ENCODE measurements at regions not wholly inside any gene's neighbourhood (a gene's known extent, or its start where the extent isn't known, plus 50 kb on each side); places are given as distances from the start of the nearest gene placed in this dataset.

DNA sequence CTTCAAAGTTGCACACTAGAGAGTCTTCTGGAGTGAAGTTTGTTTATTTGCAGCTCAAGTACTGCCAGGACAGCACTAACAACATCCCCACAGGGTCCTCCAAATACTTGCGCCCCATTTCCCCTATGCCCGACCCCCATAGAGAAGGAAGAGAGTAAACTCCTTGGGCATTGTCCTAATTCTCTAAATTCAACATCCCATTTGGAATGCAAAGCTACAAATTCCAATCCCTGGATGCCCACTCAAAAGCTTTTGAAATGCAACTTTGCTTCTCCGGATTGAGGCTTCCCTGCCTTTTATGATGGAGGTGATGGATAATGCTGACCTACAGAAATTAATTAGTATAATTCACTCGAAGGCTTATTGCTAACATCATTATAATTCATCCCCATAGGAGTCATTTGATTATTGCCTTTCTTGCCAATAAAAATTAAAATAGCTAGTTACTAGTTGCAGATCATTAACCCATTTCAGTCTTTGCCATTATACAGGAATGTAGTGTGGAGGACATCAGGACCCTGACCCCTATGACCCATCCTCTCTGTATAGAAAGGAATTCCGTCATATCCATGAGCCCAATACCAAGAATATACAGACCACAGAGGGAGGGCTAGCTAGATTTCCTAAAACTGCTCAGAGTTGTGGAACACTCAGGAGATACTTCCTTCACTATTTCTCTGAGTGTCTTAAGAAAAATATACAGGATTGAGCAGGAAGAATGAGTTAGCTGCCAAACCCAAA lies 277.6 kb downstream of the ZNF608 start:
- DNase-seq (ENCODE audit: low read depth in 1 of 2, low spot score in 1 of 2): no peak

DNA sequence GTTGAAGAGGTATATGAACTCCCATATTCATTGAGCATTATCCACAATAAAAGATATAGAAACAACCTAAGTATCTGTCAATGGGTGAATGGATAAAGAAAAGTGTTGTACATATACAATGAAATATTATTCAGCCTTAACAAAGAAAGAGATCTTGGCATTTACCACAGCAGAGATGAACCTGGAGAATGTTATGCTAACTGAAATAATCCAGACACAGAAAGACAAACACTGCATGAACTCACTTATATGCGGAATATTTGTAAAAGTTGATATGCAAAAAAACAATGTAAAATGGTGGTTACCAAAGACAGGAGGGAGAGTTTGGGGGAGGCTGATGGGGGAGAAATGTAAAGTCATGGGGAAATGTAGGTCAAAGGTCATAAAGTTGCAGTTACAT lies 278.7 kb downstream of the ZNF608 start:
- DNase-seq (ENCODE audit: low read depth in 1 of 2, low spot score in 1 of 2): no peak

- DNase-seq (ENCODE audit: low read depth in 1 of 2, low spot score in 1 of 2): no peak
Measured at GRCh38 chr5:124466011-124466410, 280.4 kb downstream of the ZNF608 start.

GRCh38 chr5:124463851-124464250 lies 282.6 kb downstream of the ZNF608 start:
- DNase-seq (ENCODE audit: low read depth in 1 of 2, low spot score in 1 of 2): no peak

- no peak for DNase-seq (ENCODE audit: low read depth in 1 of 2, low spot score in 1 of 2)
Measured at GRCh38 chr5:124462751-124463150, 283.7 kb downstream of the ZNF608 start.

- DNase-seq (ENCODE audit: low read depth in 1 of 2, low spot score in 1 of 2): no peak
Measured at GRCh38 chr5:124461941-124462340, 284.5 kb downstream of the ZNF608 start.

DNA sequence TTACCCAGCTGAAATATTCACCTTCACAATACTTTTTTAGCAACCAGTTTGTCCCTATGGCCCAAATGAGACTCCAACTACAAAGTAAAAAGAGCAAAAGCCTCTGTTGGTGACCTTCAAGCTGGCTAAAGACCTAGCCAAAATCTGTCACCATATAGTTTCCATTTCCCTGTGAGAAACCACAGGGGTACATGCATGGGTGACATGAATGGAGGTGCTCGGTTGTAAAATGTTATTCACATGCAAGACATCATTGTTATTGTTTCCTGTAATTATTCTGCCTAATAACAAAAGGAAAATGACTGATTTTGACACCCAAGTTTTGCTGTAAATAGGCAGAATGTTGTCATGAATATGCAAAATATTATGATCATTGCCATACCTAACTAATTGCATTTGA lies 285.3 kb downstream of the ZNF608 start:
- DNase-seq (ENCODE audit: low read depth in 1 of 2, low spot score in 1 of 2): no peak

GRCh38 chr5:124460642-124461041 lies 285.8 kb downstream of the ZNF608 start:
- DNase-seq (ENCODE audit: low read depth in 1 of 2, low spot score in 1 of 2): no peak

DNA sequence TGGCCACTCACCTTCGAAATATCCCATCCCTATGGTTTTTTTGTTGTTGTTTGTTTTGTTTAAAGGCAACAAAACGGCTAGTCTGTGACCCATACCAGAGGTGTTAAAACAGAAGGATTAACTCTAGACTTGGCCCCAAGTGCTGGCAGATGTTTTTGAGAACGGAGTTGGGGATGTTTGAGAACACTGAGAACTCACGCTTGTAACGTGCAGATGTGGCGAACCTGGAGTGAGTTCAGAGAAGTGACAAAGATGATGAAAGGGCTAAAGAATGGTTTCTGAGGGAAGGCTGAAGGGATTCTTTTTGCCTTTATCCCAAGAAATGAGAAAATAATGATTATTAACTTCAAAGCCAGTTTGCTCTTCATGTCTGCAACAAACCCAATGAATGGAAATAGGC lies 286.5 kb downstream of the ZNF608 start:
- DNase-seq (ENCODE audit: low read depth in 1 of 2, low spot score in 1 of 2): no peak

DNA sequence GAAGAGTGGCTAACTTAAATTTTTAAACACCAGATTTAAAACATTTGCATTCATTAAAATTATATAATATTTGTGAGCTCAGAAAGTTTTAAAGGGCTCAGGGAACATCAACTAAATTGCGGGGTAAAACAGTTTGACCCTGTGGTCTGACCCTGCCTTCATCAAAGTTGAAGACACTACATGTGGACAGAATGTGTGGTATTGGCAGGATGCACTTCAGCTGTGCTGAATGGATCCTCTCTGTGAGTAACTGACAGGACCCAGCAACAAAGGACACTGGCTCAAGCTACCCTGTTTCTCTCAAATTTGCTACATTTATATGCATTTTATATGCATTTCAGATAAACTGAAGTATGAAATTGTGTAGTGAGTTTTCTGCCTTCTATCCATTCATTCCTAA lies 288.5 kb downstream of the ZNF608 start:
- DNase-seq (ENCODE audit: low read depth in 1 of 2, low spot score in 1 of 2): no peak

DNA sequence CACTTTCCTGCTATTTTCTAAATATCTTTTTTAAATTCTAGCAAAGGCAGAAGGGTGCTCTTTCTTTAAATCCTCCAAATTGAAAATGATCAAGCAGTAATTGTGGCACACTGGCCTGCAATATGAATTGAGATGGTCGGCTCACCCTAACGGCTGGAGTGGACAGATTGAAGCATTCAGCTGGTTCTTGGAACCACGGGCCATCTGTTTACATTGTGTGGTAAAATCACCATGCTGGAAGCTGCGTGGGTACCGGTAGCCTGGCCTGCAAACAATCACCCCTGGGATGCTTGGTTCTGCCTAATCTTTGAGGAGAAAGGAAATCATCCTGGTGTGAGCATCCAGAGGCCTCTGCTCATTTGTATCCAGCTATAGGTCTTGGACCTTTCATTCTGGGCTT lies 289.3 kb downstream of the ZNF608 start:
- DNase-seq (ENCODE audit: low read depth in 1 of 2, low spot score in 1 of 2): no peak

DNA sequence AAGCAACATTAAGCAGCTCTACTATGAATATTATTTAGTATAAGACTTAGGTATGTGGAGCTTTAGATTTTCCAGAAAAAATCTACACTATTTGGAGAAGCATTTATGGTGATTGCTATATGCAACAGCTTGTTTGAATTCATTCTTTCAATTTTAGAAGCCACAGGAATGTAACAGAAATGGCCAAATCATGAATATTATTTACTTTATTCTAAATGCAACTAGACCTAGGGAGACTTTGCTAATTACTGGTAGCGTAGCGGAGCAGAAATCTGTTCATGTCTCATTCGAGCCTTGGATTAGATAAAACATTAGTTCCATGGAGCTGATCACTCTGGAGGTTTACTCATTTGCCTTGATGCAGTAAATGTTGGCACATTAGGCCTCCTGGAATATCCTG lies 290.2 kb downstream of the ZNF608 start:
- no peak for DNase-seq (ENCODE audit: low read depth in 1 of 2, low spot score in 1 of 2)

- DNase-seq (ENCODE audit: low read depth in 1 of 2, low spot score in 1 of 2): no peak
Measured at GRCh38 chr5:124454081-124454480, 292.4 kb downstream of the ZNF608 start.

GRCh38 chr5:124453221-124454051 lies 293.0 kb downstream of the ZNF608 start:
- no peak for DNase-seq (ENCODE audit: low read depth in 1 of 2, low spot score in 1 of 2)

DNA sequence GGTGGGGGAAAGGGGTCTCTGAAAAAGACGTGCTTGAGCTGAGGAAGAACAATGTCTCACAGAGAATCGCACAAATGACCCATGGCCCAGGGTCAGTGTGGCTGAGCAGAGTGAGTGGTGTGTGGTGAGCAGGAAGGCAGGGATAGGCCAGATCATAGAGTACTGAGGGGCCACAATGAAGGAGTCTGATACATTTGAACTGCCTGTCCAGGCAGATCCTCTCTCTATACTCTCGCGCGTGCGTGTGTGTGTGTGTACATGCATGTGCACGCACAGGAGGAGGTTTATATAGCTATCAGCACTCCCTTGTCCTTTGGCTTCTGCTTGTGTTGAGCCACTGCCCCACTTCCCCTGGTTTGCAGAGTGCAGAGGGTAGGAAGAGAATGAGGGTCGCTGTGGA lies 294.0 kb downstream of the ZNF608 start:
- DNase-seq (ENCODE audit: low read depth in 1 of 2, low spot score in 1 of 2): no peak

DNA sequence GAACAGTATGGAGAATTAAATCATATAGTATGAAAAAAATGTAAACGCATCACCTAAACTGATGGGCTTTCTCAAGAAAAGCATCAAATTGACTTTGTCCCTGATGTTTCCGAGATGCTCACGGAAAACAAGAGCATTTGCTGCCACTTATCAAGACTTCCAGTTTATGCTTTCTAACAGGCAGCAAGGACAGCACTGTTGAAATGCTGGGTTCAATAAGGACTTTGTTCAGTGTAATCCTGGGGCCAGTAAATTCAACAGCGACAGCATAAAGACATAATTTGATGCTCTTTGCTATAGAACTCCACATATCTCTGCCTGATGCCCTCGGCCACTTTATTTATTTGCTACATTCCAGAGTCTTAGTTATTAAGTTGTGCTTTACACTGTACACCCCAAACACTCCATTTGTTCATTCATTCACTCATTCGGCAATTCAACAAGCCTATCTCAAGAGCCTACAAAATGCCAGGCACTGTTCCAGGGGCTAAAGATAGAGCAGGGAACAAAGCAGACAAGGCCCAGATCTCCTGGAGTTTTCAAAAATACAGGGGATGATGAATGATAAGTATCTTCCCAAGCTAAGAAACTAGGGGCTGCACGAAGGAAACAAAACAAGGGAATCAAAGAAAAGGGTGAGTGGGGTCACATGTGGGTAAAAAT lies 294.6 kb downstream of the ZNF608 start:
- no peak for DNase-seq (ENCODE audit: low read depth in 1 of 2, low spot score in 1 of 2)

DNA sequence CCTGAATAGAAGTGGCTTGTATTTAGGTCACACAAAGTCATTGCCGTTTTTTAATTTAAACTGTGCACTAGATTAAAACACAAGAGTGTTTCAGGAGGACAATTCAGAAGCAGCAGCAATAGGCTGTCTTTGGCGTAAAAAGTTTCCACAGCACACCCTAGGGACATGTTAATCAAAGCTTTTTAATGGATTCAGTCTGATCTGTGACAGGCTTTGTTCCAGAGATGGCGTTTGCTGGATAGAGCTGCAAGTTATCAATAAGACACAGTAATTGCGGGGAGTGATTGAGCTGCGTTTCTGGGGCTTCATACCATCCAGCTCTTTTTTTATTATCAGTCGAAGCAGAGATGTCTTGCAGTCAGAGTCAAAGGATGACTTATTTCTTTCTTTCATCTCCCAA lies 300.3 kb downstream of the ZNF608 start:
- no peak for DNase-seq (ENCODE audit: low read depth in 1 of 2, low spot score in 1 of 2)

- no peak for DNase-seq (ENCODE audit: low read depth in 1 of 2, low spot score in 1 of 2)
Measured at GRCh38 chr5:124445070-124445619, 301.3 kb downstream of the ZNF608 start.

- DNase-seq (ENCODE audit: low read depth in 1 of 2, low spot score in 1 of 2): no peak
Measured at GRCh38 chr5:124444147-124444775, 302.2 kb downstream of the ZNF608 start.

DNA sequence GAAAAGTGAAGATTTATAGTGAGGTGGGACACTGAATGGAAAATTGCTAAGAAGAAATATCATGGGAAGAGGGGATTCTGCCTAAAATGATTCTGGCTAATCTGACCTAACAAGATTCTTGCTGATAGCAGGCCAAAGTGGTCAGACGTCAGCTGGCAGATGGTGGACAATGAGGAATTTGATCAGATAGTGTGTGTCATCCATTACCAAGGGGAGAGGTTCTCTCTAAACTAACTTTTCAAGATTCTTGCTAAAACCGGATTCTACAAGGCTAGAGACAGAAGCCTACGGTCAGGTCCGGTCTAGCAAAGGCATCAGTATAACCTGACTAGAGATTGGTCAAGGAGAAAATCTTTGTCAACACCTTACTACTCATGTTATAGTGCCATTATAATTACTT lies 306.0 kb downstream of the ZNF608 start:
- DNase-seq (ENCODE audit: low read depth in 1 of 2, low spot score in 1 of 2): no peak

DNA sequence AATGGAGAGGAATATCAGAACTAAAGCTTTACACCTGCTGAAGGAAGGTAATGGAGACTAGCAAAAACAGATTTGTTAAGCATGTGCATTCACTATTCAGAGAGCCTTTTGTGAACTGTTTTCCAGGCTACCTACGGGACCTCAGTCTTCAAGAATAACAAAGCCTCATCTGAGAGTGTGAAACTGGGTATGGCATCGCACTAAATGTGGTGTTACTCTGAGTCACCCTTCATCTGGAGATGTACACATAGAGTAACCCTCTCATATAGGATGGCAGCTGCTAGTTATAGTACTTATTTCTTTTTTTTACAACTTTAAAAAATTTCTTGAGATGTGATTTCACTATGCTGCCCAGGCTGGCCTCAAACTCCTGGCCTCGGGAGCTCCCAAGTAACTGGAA lies 306.8 kb downstream of the ZNF608 start:
- DNase-seq (ENCODE audit: low read depth in 1 of 2, low spot score in 1 of 2): no peak
